ENCODE measurements at regions not wholly inside any gene's neighbourhood (a gene's known extent, or its start where the extent isn't known, plus 50 kb on each side); places are given as distances from the start of the nearest gene placed in this dataset.

GRCh38 chr7:34603711-34604444 is 54.1 kb upstream of the NPSR1 start:
- DNase-seq (ENCODE audit: low read depth in 2 of 2) = no peak
